GM21367 (cell line): ENCODE measurements at regions not wholly inside any gene's neighbourhood (a gene's known extent, or its start where the extent isn't known, plus 50 kb on each side); places are given as distances from the start of the nearest gene placed in this dataset.

Experiments
- ATAC-seq: cut with Tn5 transposase; IDR thresholded peaks from one replicate; pipeline ENCODE4 v1.9.1; 2021; ENCODE audit not compliant: unreplicated experiment

GRCh38 chr18:77970814-77971213 is 721.2 kb downstream of the GALR1 start:
- no peak for ATAC-seq

GRCh38 chr18:77973745-77974144 is 724.1 kb downstream of the GALR1 start:
- no peak for ATAC-seq

GRCh38 chr18:77974329-77974728 is 724.7 kb downstream of the GALR1 start:
- no peak for ATAC-seq

- no peak for ATAC-seq
Observed at GRCh38 chr18:77977331-77977730, 727.7 kb downstream of the GALR1 start.

- ATAC-seq, result no peak
Observed at GRCh38 chr18:77980275-77980674, 730.6 kb downstream of the GALR1 start.

- no peak for ATAC-seq
Observed at GRCh38 chr18:77981874-77982273, 732.2 kb downstream of the GALR1 start.

GRCh38 chr18:77983270-77983669 is 733.6 kb downstream of the GALR1 start:
- no peak for ATAC-seq

GRCh38 chr18:77984178-77984577 is 734.5 kb downstream of the GALR1 start:
- ATAC-seq, result no peak

GRCh38 chr18:77984833-77985232 is 735.2 kb downstream of the GALR1 start:
- ATAC-seq, result no peak

GRCh38 chr18:77985526-77986281 is 736.1 kb downstream of the GALR1 start:
- no peak for ATAC-seq

- no peak for ATAC-seq
Observed at GRCh38 chr18:77990131-77990530, 740.5 kb downstream of the GALR1 start.

GRCh38 chr18:77990901-77991300 is 741.3 kb downstream of the GALR1 start:
- no peak for ATAC-seq

- no peak for ATAC-seq
Observed at GRCh38 chr18:77992057-77992456, 742.4 kb downstream of the GALR1 start.

- ATAC-seq, result no peak
Observed at GRCh38 chr18:77993188-77993981, 743.7 kb downstream of the GALR1 start.

GRCh38 chr18:77995593-77995992 is 745.9 kb downstream of the GALR1 start:
- ATAC-seq, result no peak

GRCh38 chr18:77996737-77997136 is 747.1 kb downstream of the GALR1 start:
- ATAC-seq, result no peak

GRCh38 chr18:78001811-78002210 is 752.2 kb downstream of the GALR1 start:
- ATAC-seq, result no peak

- ATAC-seq, result no peak
Observed at GRCh38 chr18:78006006-78006773, 756.5 kb downstream of the GALR1 start.

GRCh38 chr18:78006774-78007260 is 757.2 kb downstream of the GALR1 start:
- ATAC-seq, result no peak

- ATAC-seq, result no peak
Observed at GRCh38 chr18:78010363-78010762, 760.7 kb downstream of the GALR1 start.

GRCh38 chr18:78017869-78018268 is 768.2 kb downstream of the GALR1 start:
- no peak for ATAC-seq
